Calu3 (cell line): ENCODE measurements at regions not wholly inside any gene's neighbourhood (a gene's known extent, or its start where the extent isn't known, plus 50 kb on each side); places are given as distances from the start of the nearest gene placed in this dataset.

Source experiments
- BruUV-seq: library from RNA; stranded (reverse); fragments of 400-500 nt; replicated peaks from 2 replicates; lab custom pipeline; 2021; lab: Mats Ljungman, UMichigan
- CTCF ChIA-PET: fragments of 300-600 bp; sonication (Branson Sonifier 250); formaldehyde crosslinking; loops from one replicate; lab custom pipeline; 2022; ENCODE audit warnings: antibody characterized with exemption; lab: Charles Lee
- DNase-seq: peaks from one replicate; pipeline ENCODE4 v3.0.0; 2022
- H3K27ac Mint-ChIP-seq: one replicate; pipeline ENCODE4 v1.8.0; 2022; ENCODE audit warnings: mixed read lengths; ENCODE audit not compliant: unreplicated experiment
- H3K27me3 Mint-ChIP-seq: one replicate; pipeline ENCODE4 v1.8.0; 2022; ENCODE audit warnings: mixed read lengths; ENCODE audit not compliant: unreplicated experiment
- H3K36me3 Mint-ChIP-seq: one replicate; pipeline ENCODE4 v1.8.0; 2022; ENCODE audit warnings: mild to moderate bottlenecking, moderate library complexity, mixed read lengths; ENCODE audit not compliant: insufficient read depth, unreplicated experiment
- H3K4me1 Mint-ChIP-seq: one replicate; pipeline ENCODE4 v1.8.0; 2022; ENCODE audit warnings: mild to moderate bottlenecking, low read depth, mixed read lengths; ENCODE audit not compliant: unreplicated experiment
- H3K4me3 Mint-ChIP-seq: one replicate; pipeline ENCODE4 v1.8.0; 2022; ENCODE audit warnings: mild to moderate bottlenecking, low read depth, moderate library complexity, mixed read lengths; ENCODE audit not compliant: unreplicated experiment
- H3K9me3 Mint-ChIP-seq: one replicate; pipeline ENCODE4 v1.8.0; 2022; ENCODE audit warnings: low read depth, mixed read lengths; ENCODE audit not compliant: unreplicated experiment
- intact Hi-C: fragments of 100-400 bp; cut with micrococcal nuclease; formaldehyde crosslinking; loops from one replicate; pipeline ENCODE4 v1.10.0; 2022; ENCODE audit not compliant: unreplicated experiment
- TF ChIP-seq, protein P1 (sequence below): fragments of 200-600 bp; IDR thresholded peaks from one replicate; pipeline ENCODE4 v1.8.0; 2022; ENCODE audit warnings: antibody characterized with exemption; ENCODE audit not compliant: unreplicated experiment

GRCh38 chr2:8049176-8049575 lies 632.7 kb upstream of the ID2 start:
- H3K27ac Mint-ChIP-seq, result no peak overlapping the region
- CTCF ChIA-PET, result no interaction called here
- intact Hi-C loops, result no loop called here

DNA sequence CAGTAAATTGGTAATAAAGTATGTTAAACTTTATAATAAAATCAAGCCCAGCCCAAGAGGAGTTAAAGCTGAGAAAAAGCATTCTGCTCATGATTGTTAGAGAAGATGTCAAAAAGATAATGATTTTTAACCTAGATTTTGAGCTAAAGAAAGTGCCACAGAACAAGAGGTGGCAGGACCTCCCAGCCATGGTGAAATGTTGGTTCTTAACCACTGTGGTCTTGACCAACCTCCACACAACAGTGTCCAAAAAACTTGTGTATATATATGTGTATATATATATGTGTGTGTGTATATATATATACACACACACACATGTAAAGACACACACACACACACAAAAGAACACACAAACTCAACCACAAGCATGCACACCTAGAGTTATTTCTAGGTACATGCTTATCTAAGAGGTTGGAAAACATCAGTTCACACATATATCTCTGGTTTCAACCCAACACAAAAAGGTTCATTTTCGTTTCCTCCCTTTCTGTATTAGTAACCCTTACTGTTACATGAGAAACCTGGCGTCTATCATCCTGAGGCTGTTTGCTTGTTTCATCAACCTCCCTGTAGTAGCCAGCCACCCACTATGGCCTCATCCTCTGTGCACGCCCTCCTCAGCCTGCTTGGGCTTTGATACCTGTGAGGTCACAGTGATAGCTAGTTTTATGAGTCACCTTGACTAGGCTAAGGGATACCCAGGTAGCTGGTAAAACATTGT lies 631.8 kb upstream of the ID2 start:
- CTCF ChIA-PET, result no interaction called here
- Mint-ChIP-seq H3K9me3 (no peaks in the 10 kb centered on the region), H3K4me1 (peaks cover 12% of the 10 kb centered on the region), H3K4me3 (no peak overlapping the region), H3K27ac (no peak overlapping the region), H3K27me3 (no peaks in the 10 kb centered on the region), H3K36me3 (no peaks in the 10 kb centered on the region)
- intact Hi-C loops, result no loop called here
- TF ChIP-seq, protein P1, sequence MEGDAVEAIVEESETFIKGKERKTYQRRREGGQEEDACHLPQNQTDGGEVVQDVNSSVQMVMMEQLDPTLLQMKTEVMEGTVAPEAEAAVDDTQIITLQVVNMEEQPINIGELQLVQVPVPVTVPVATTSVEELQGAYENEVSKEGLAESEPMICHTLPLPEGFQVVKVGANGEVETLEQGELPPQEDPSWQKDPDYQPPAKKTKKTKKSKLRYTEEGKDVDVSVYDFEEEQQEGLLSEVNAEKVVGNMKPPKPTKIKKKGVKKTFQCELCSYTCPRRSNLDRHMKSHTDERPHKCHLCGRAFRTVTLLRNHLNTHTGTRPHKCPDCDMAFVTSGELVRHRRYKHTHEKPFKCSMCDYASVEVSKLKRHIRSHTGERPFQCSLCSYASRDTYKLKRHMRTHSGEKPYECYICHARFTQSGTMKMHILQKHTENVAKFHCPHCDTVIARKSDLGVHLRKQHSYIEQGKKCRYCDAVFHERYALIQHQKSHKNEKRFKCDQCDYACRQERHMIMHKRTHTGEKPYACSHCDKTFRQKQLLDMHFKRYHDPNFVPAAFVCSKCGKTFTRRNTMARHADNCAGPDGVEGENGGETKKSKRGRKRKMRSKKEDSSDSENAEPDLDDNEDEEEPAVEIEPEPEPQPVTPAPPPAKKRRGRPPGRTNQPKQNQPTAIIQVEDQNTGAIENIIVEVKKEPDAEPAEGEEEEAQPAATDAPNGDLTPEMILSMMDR, result no peak
- BruUV-seq, result no TSS peak
- DNase-seq, result no peak

More at GRCh38 chr2:8049176-8049575, 632.7 kb upstream of the ID2 start:
- Mint-ChIP-seq H3K9me3 (no peaks in the 10 kb centered on the region), H3K4me1 (peaks cover 12% of the 10 kb centered on the region), H3K4me3 (no peak overlapping the region), H3K27me3 (no peaks in the 10 kb centered on the region), H3K36me3 (no peaks in the 10 kb centered on the region)
- TF ChIP-seq, protein P1, result no peak
- DNase-seq, result no peak
- BruUV-seq, result no TSS peak

- no peaks in the 10 kb centered on the region for H3K36me3 Mint-ChIP-seq
- BruUV-seq, result no TSS peak
Observed at GRCh38 chr2:8053216-8053615, 628.6 kb upstream of the ID2 start.

GRCh38 chr2:8054070-8054469 lies 627.8 kb upstream of the ID2 start:
- TF ChIP-seq, protein P1, result no peak
- no peak for DNase-seq
- CTCF ChIA-PET, result no interaction called here
- no peaks in the 10 kb centered on the region for H3K36me3 Mint-ChIP-seq
- no TSS peak for BruUV-seq
- H3K27ac Mint-ChIP-seq, result no peak overlapping the region
- no peaks in the 10 kb centered on the region for H3K9me3 Mint-ChIP-seq
- no peak overlapping the region for H3K4me3 Mint-ChIP-seq
- H3K27me3 Mint-ChIP-seq, result no peaks in the 10 kb centered on the region
- H3K4me1 Mint-ChIP-seq, result peaks cover 12% of the 10 kb centered on the region
- intact Hi-C loops, result no loop called here

More at GRCh38 chr2:8053216-8053615, 628.6 kb upstream of the ID2 start:
- Mint-ChIP-seq H3K9me3 (no peaks in the 10 kb centered on the region), H3K27ac (no peak overlapping the region), H3K4me3 (no peak overlapping the region), H3K27me3 (no peaks in the 10 kb centered on the region), H3K4me1 (peaks cover 12% of the 10 kb centered on the region)
- CTCF ChIA-PET, result no interaction called here
- intact Hi-C loops, result no loop called here
- DNase-seq, result no peak
- TF ChIP-seq, protein P1, result no peak
